RWPE2 (cell line): ENCODE measurements at regions not wholly inside any gene's neighbourhood (a gene's known extent, or its start where the extent isn't known, plus 50 kb on each side); places are given as distances from the start of the nearest gene placed in this dataset.

Source experiments
- ATAC-seq: fragments of 200-7000 bp; cut with Tn5 transposase; 3 replicates; pipeline ENCODE4 v1.9.1; 2021; ENCODE audit warnings: low read depth
- DNase-seq: peaks from one replicate; pipeline ENCODE4 v3.0.0-alpha.2; 2020; ENCODE audit warnings: low spot score
- H3K27ac ChIP-seq: fragments of 450-650 bp; 2 replicates; pipeline ENCODE4 v1.5.1; 2017; ENCODE audit warnings: mild to moderate bottlenecking; ENCODE audit not compliant: poor library complexity, severe bottlenecking
- H3K27me3 ChIP-seq: fragments of 250-450 bp; sonication (Bioruptor Pico); 2 replicates; pipeline ENCODE4 v1.5.1; 2021; ENCODE audit warnings: mild to moderate bottlenecking, moderate library complexity; ENCODE audit not compliant: insufficient read depth, poor library complexity, severe bottlenecking
- H3K36me3 ChIP-seq: fragments of 250-450 bp; sonication (Bioruptor Pico); 2 replicates; pipeline ENCODE4 v1.5.1; 2020; ENCODE audit warnings: low read depth, mild to moderate bottlenecking, moderate library complexity
- H3K4me1 ChIP-seq: fragments of 250-450 bp; sonication (Bioruptor Pico); 2 replicates; pipeline ENCODE4 v1.5.1; 2021; ENCODE audit warnings: mild to moderate bottlenecking, moderate library complexity; ENCODE audit not compliant: insufficient read depth, poor library complexity, severe bottlenecking
- H3K4me3 ChIP-seq: fragments of 250-450 bp; sonication (Bioruptor Pico); 2 replicates; pipeline ENCODE4 v1.5.1; 2021; ENCODE audit warnings: mild to moderate bottlenecking, moderate library complexity; ENCODE audit not compliant: severe bottlenecking
- H3K9me3 ChIP-seq: fragments of 250-450 bp; sonication (Bioruptor Pico); 2 replicates; pipeline ENCODE4 v1.5.1; 2021; ENCODE audit warnings: mild to moderate bottlenecking, moderate library complexity; ENCODE audit not compliant: severe bottlenecking
- TF ChIP-seq, protein P1 (sequence below): fragments of 450-650 bp; IDR thresholded peaks from one replicate; pipeline ENCODE4 v1.5.1; 2017; ENCODE audit warnings: mild to moderate bottlenecking, moderate library complexity; ENCODE audit not compliant: poor library complexity, severe bottlenecking

GRCh38 chr5:15260356-15261268, 239.4 kb upstream of the FBXL7 start:
- peaks cover 5% of the 10 kb centered on the region for H3K27me3 ChIP-seq
- no peaks in the 10 kb centered on the region for H3K4me1 ChIP-seq
- no peak overlapping the region for H3K4me3 ChIP-seq
- TF ChIP-seq, protein P1, sequence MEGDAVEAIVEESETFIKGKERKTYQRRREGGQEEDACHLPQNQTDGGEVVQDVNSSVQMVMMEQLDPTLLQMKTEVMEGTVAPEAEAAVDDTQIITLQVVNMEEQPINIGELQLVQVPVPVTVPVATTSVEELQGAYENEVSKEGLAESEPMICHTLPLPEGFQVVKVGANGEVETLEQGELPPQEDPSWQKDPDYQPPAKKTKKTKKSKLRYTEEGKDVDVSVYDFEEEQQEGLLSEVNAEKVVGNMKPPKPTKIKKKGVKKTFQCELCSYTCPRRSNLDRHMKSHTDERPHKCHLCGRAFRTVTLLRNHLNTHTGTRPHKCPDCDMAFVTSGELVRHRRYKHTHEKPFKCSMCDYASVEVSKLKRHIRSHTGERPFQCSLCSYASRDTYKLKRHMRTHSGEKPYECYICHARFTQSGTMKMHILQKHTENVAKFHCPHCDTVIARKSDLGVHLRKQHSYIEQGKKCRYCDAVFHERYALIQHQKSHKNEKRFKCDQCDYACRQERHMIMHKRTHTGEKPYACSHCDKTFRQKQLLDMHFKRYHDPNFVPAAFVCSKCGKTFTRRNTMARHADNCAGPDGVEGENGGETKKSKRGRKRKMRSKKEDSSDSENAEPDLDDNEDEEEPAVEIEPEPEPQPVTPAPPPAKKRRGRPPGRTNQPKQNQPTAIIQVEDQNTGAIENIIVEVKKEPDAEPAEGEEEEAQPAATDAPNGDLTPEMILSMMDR, result no peak
- ATAC-seq (no peak), DNase-seq (no peak)
- H3K9me3 ChIP-seq, result no peaks in the 10 kb centered on the region
- H3K36me3 ChIP-seq, result no peaks in the 10 kb centered on the region
- no peak overlapping the region for H3K27ac ChIP-seq

DNA sequence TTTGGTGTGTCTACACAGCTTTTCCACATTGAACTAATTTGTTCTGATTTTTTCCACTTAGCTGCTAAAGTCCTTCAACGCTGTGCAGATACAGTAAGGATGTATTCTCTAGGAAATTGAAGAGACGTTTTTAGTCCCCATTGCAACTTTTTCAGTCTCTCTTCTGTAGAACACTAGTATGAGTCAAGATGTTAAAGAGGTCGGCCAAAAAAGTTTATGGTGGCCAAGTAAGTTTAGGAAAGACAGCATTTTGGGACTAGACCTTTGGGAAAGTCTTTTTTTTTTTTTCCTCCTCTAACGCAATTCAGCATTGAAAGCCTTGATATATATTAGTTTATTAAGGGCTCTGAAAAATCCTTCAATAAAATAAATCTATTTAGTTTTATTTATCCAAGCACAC, 243.5 kb upstream of the FBXL7 start:
- Histone ChIP-seq H3K36me3 (no peaks in the 10 kb centered on the region), H3K4me3 (no peak overlapping the region), H3K27ac (no peak overlapping the region), H3K9me3 (no peaks in the 10 kb centered on the region), H3K4me1 (no peaks in the 10 kb centered on the region), H3K27me3 (peaks cover 5% of the 10 kb centered on the region)
- TF ChIP-seq, protein P1, result no peak
- ATAC-seq (no peak), DNase-seq (no peak)

DNA sequence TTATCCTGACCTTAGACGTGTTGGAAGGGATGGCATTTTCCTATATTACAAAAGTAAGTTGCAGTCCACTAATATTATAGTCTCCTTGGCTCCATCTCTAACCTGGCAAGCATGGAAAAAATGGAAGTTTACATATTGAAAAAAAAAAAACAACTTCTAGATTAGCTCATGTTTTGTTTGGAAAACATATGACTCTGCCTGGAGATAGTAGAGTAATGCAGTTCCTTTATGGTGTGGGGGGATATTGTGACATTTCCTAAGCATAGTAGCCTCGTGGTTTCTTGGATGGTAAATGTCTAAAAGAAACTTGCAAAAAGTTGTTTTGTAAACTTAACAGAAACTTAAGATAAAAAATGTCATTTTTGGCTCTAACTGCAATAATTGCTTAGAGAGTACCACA, 244.4 kb upstream of the FBXL7 start:
- Histone ChIP-seq H3K36me3 (no peaks in the 10 kb centered on the region), H3K9me3 (no peaks in the 10 kb centered on the region), H3K4me1 (no peaks in the 10 kb centered on the region), H3K4me3 (no peak overlapping the region), H3K27me3 (peaks cover 5% of the 10 kb centered on the region), H3K27ac (no peak overlapping the region)
- TF ChIP-seq, protein P1, result no peak
- DNase-seq, result no peak
- no peak for ATAC-seq

- TF ChIP-seq, protein P1, result no peak
- H3K36me3 ChIP-seq, result no peaks in the 10 kb centered on the region
- no peak overlapping the region for H3K4me3 ChIP-seq
- DNase-seq (no peak), ATAC-seq (no peak)
- no peak overlapping the region for H3K27ac ChIP-seq
- H3K9me3 ChIP-seq, result no peaks in the 10 kb centered on the region
- H3K4me1 ChIP-seq, result peaks cover 2% of the 10 kb centered on the region
- peaks cover 5% of the 10 kb centered on the region for H3K27me3 ChIP-seq
Measured at GRCh38 chr5:15254607-15255006, 245.4 kb upstream of the FBXL7 start.

GRCh38 chr5:15252331-15252730, 247.6 kb upstream of the FBXL7 start:
- TF ChIP-seq, protein P1, result no peak
- H3K4me1 ChIP-seq, result peaks cover 13% of the 10 kb centered on the region
- DNase-seq (no peak), ATAC-seq (no peak)
- H3K27ac ChIP-seq, result no peak overlapping the region
- H3K9me3 ChIP-seq, result no peaks in the 10 kb centered on the region
- H3K4me3 ChIP-seq, result no peak overlapping the region
- H3K36me3 ChIP-seq, result no peaks in the 10 kb centered on the region
- peaks cover 5% of the 10 kb centered on the region for H3K27me3 ChIP-seq
